ENCODE measurements at regions not wholly inside any gene's neighbourhood (a gene's known extent, or its start where the extent isn't known, plus 50 kb on each side); places are given as distances from the start of the nearest gene placed in this dataset.

GRCh38 chr1:219790834-219791615 is 137.3 kb downstream of the SLC30A10 start:
- TF ChIP-seq TEAD4 (IDR thresholded peaks at IDR 0.05) (no peak), MAX (IDR thresholded peaks at IDR 0.05) (no peak), FOXM1 (IDR thresholded peaks at IDR 0.05; ENCODE audit: borderline replicate concordance, low read depth) (no peak)
